Ishikawa (cell line): ENCODE measurements at regions not wholly inside any gene's neighbourhood (a gene's known extent, or its start where the extent isn't known, plus 50 kb on each side); places are given as distances from the start of the nearest gene placed in this dataset.

ENCODE experiments used
- CEBPB ChIP-seq: IDR thresholded peaks from 2 replicates; pipeline ENCODE4 v1.6.1; 2012
- CREB1 ChIP-seq: IDR thresholded peaks from 2 replicates; pipeline ENCODE4 v1.6.1; 2012; ENCODE audit warnings: low read depth
- EGR1 ChIP-seq: IDR thresholded peaks from 2 replicates; pipeline ENCODE4 v1.6.1; 2012
- EP300 ChIP-seq: IDR thresholded peaks from 2 replicates; pipeline ENCODE4 v1.6.1; 2012; ENCODE audit warnings: borderline replicate concordance
- FOXM1 ChIP-seq: IDR thresholded peaks from 2 replicates; pipeline ENCODE4 v1.6.1; 2012; ENCODE audit warnings: low read depth, borderline replicate concordance
- MAX ChIP-seq: IDR thresholded peaks from 2 replicates; pipeline ENCODE4 v1.6.1; 2012
- NFIC ChIP-seq: IDR thresholded peaks from 2 replicates; pipeline ENCODE4 v1.6.1; 2012
- RAD21 ChIP-seq: IDR thresholded peaks from 2 replicates; pipeline ENCODE4 v1.6.1; 2012; ENCODE audit warnings: low read depth
- TAF1 ChIP-seq: IDR thresholded peaks from 2 replicates; pipeline ENCODE4 v1.6.1; 2012; ENCODE audit warnings: low read depth, mild to moderate bottlenecking
- TCF12 ChIP-seq: IDR thresholded peaks from 2 replicates; pipeline ENCODE4 v1.6.1; 2012; ENCODE audit warnings: low read depth
- TEAD4 ChIP-seq: IDR thresholded peaks from 2 replicates; pipeline ENCODE4 v1.6.1; 2012
- YY1 ChIP-seq: IDR thresholded peaks from 2 replicates; pipeline ENCODE4 v1.6.1; 2012; ENCODE audit warnings: low read depth
- ZBTB7A ChIP-seq: IDR thresholded peaks from 2 replicates; pipeline ENCODE4 v1.6.1; 2012; ENCODE audit warnings: low read depth
- TF ChIP-seq, protein P1 (sequence below): IDR thresholded peaks from 2 replicates; pipeline ENCODE4 v1.6.1; 2012
- TF ChIP-seq, protein P2 (sequence below): IDR thresholded peaks from 2 replicates; pipeline ENCODE4 v1.6.1; 2012; ENCODE audit warnings: low read depth, mild to moderate bottlenecking

DNA sequence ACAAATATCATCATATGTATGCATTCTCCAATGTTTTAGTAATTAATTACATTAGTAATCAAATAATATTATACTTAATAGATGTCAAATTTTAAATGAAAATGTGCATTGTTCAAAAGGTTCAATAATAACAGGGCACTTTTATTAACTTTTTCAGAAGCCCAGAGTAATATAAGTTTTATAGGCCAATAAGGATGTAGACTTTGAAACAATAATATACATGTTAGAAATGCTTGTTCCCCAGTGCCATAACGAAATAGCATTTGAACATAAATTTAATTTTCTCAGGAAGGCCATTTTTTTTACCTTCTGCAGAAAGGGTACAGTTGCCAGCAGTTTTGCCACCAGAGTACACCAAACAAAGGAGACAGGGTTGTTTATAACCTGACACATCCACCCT lies 1133.9 kb upstream of the LRRTM3 start:
- TF ChIP-seq EGR1, result no peak
- TF ChIP-seq TEAD4, result no peak
- TF ChIP-seq EP300, result no peak
- TF ChIP-seq, protein P1, sequence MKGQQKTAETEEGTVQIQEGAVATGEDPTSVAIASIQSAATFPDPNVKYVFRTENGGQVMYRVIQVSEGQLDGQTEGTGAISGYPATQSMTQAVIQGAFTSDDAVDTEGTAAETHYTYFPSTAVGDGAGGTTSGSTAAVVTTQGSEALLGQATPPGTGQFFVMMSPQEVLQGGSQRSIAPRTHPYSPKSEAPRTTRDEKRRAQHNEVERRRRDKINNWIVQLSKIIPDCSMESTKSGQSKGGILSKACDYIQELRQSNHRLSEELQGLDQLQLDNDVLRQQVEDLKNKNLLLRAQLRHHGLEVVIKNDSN, result no peak
- TF ChIP-seq NFIC, result no peak
- no peak for TF ChIP-seq ZBTB7A
- TF ChIP-seq RAD21, result no peak
- TF ChIP-seq CEBPB, result no peak
- TF ChIP-seq TAF1, result no peak
- no peak for TF ChIP-seq TCF12
- no peak for TF ChIP-seq FOXM1
- no peak for TF ChIP-seq YY1
- TF ChIP-seq CREB1, result no peak
- TF ChIP-seq, protein P2, sequence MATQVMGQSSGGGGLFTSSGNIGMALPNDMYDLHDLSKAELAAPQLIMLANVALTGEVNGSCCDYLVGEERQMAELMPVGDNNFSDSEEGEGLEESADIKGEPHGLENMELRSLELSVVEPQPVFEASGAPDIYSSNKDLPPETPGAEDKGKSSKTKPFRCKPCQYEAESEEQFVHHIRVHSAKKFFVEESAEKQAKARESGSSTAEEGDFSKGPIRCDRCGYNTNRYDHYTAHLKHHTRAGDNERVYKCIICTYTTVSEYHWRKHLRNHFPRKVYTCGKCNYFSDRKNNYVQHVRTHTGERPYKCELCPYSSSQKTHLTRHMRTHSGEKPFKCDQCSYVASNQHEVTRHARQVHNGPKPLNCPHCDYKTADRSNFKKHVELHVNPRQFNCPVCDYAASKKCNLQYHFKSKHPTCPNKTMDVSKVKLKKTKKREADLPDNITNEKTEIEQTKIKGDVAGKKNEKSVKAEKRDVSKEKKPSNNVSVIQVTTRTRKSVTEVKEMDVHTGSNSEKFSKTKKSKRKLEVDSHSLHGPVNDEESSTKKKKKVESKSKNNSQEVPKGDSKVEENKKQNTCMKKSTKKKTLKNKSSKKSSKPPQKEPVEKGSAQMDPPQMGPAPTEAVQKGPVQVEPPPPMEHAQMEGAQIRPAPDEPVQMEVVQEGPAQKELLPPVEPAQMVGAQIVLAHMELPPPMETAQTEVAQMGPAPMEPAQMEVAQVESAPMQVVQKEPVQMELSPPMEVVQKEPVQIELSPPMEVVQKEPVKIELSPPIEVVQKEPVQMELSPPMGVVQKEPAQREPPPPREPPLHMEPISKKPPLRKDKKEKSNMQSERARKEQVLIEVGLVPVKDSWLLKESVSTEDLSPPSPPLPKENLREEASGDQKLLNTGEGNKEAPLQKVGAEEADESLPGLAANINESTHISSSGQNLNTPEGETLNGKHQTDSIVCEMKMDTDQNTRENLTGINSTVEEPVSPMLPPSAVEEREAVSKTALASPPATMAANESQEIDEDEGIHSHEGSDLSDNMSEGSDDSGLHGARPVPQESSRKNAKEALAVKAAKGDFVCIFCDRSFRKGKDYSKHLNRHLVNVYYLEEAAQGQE, result no peak
- TF ChIP-seq MAX, result no peak

GRCh38 chr10:65793738-65794425 lies 1132.0 kb upstream of the LRRTM3 start:
- TF ChIP-seq TAF1, result no peak
- TF ChIP-seq EP300, result no peak
- TF ChIP-seq TEAD4, result no peak
- TF ChIP-seq TCF12, result no peak
- no peak for TF ChIP-seq RAD21
- TF ChIP-seq CEBPB, result no peak
- no peak for TF ChIP-seq MAX
- no peak for TF ChIP-seq NFIC
- no peak for TF ChIP-seq FOXM1
- TF ChIP-seq, protein P2, result no peak
- TF ChIP-seq ZBTB7A, result no peak
- TF ChIP-seq, protein P1, result no peak

- TF ChIP-seq, protein P1, result no peak
- TF ChIP-seq MAX, result no peak
- no peak for TF ChIP-seq CREB1
- TF ChIP-seq NFIC, result no peak
- TF ChIP-seq EP300, result no peak
- no peak for TF ChIP-seq TAF1
- no peak for TF ChIP-seq RAD21
- no peak for TF ChIP-seq TCF12
- no peak for TF ChIP-seq CEBPB
- TF ChIP-seq EGR1, result no peak
- no peak for TF ChIP-seq ZBTB7A
- TF ChIP-seq, protein P2, result no peak
- TF ChIP-seq FOXM1, result no peak
- no peak for TF ChIP-seq YY1
- TF ChIP-seq TEAD4, result no peak
Observed at GRCh38 chr10:65796472-65796871, 1129.4 kb upstream of the LRRTM3 start.

DNA sequence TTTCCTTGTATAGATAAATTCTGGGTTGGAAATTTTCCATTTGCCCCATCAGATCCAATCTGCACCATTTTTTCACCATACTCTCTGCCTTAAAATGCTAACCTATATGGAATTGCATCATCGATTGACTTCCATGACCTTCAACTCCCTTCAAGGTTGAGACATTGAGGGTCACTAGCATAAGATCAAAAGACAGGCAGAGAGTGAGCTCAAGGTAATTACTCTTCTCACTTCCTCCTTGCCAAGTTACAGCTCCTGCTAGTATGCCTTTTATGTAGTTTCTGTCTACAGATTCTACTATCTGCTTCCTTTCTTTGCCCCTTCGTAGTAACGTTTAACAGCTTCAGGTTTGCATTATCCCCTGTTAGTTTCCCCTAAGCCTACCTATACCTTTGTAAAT lies 1127.7 kb upstream of the LRRTM3 start:
- TF ChIP-seq, protein P1, result no peak
- TF ChIP-seq RAD21, result no peak
- TF ChIP-seq EP300, result no peak
- no peak for TF ChIP-seq TEAD4
- TF ChIP-seq CREB1, result no peak
- no peak for TF ChIP-seq EGR1
- TF ChIP-seq MAX, result no peak
- TF ChIP-seq, protein P2, result no peak
- TF ChIP-seq YY1, result no peak
- TF ChIP-seq ZBTB7A, result no peak
- no peak for TF ChIP-seq NFIC
- TF ChIP-seq TCF12, result no peak
